C4-2B (cell line): ENCODE measurements at regions not wholly inside any gene's neighbourhood (a gene's known extent, or its start where the extent isn't known, plus 50 kb on each side); places are given as distances from the start of the nearest gene placed in this dataset.

Source experiments
- H3K27ac ChIP-seq: fragments of 450-650 bp; 2 replicates; pipeline ENCODE4 v1.5.1; 2017
- ZFX ChIP-seq: fragments of 450-650 bp; IDR thresholded peaks from 2 replicates; pipeline ENCODE4 v1.6.1; 2017
- TF ChIP-seq, protein P1 (sequence below): fragments of 450-650 bp; conservative IDR thresholded peaks from 2 replicates; pipeline ENCODE4 v1.5.1; 2017; ENCODE audit warnings: mild to moderate bottlenecking

DNA sequence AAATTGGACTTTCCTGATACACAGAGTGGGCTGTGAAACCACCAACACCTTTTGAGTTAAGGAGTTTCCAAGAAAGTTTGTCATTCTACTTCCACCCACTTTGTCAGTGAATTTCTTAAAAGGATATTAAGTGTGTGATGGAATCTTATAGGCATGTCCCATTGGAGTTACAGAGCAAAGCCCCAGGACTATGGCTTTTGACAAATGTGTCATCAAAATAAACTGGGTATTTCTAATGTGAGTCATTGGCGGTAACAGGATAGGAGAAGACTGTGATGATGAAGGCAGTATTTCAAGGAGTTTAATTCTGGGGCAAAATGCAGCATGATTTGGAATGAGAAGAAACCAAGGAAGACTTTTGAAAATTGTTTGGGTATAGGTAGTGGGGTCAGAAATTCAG lies 1013.8 kb upstream of the EEF2KMT start:
- H3K27ac ChIP-seq, result no peak overlapping the region
- no peak for TF ChIP-seq ZFX
- TF ChIP-seq, protein P1, sequence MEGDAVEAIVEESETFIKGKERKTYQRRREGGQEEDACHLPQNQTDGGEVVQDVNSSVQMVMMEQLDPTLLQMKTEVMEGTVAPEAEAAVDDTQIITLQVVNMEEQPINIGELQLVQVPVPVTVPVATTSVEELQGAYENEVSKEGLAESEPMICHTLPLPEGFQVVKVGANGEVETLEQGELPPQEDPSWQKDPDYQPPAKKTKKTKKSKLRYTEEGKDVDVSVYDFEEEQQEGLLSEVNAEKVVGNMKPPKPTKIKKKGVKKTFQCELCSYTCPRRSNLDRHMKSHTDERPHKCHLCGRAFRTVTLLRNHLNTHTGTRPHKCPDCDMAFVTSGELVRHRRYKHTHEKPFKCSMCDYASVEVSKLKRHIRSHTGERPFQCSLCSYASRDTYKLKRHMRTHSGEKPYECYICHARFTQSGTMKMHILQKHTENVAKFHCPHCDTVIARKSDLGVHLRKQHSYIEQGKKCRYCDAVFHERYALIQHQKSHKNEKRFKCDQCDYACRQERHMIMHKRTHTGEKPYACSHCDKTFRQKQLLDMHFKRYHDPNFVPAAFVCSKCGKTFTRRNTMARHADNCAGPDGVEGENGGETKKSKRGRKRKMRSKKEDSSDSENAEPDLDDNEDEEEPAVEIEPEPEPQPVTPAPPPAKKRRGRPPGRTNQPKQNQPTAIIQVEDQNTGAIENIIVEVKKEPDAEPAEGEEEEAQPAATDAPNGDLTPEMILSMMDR, result no peak

DNA sequence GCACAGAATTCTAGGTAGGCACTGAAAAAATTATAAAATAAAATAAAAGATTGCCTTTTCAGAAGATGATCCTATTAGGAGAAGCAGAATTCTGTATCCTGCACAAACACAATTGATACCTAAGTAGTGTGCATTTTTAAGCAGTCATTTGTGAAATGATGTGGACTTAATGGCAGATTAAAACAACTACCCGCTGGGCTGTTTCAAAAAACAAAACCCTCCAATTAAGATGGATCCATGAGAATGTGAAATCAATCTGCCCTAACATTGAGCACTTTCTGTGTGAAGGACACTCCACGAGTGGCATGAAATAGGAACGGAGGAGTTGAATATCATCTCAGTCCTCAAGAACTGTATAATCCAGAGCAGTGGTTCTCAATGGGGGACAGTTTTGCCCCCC lies 1012.8 kb upstream of the EEF2KMT start:
- no peak overlapping the region for H3K27ac ChIP-seq
- TF ChIP-seq, protein P1, result no peak
- TF ChIP-seq ZFX, result no peak

DNA sequence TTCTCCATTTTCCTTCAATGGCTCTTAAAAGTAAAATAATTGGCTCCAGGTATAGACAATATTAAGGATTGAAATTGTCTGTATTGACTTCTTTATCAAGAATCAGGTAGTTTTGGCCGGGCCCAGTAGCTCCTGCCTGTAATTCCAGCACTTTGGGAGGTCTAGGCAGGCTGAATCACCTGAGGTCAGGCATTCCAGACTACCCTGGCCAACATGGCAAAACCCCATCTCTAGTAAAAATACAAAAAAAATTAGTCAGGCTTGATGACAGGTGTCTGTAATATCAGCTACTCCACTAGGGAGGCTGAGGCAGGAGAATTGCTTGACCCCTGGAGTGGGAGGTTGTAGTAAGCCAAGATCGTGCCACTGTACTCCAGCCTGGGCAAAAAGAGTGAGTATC lies 1008.5 kb upstream of the EEF2KMT start:
- TF ChIP-seq, protein P1, result no peak
- no peak for TF ChIP-seq ZFX
- H3K27ac ChIP-seq, result no peak overlapping the region

DNA sequence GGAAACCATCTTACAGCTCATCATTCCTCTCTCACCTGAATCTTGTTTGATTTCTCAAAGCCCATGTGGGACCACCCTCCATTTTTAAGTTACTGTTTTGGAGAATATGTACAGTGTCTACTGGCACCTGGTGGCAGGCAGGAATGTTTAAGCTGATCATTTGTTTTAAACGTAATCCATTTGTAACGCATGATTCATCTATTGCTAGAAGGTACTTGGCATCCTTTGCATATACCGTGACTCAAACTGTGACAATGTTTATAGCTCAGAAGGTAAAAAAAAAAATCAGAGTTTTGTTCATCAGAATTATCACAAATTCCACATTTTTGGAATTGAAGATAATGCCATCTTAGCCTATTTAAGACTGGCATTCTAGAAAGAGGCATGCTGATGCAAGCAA lies 1007.5 kb upstream of the EEF2KMT start:
- TF ChIP-seq, protein P1, result no peak

DNA sequence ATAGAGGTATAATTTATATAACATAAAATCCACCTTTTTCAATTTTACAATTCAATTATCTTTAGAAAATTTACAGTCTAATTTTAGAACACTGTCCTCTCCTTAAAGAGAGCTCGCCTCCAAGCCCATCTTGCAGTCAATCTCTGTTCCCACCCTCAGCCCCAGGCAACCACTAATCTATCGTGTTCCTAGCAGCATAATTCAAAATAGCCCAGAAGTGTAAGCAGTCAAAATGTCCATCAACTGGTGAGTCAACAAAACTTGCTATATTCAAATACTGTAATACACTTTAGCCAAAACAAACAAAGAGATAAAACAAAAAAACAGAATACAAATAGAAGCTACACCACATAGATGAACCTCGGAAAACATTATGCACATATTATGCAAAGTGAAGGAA lies 1006.8 kb upstream of the EEF2KMT start:
- no peak overlapping the region for H3K27ac ChIP-seq
- no peak for TF ChIP-seq ZFX
- TF ChIP-seq, protein P1, result no peak

More for the DNA sequence above, 1007.5 kb upstream of the EEF2KMT start:
- no peak overlapping the region for H3K27ac ChIP-seq

DNA sequence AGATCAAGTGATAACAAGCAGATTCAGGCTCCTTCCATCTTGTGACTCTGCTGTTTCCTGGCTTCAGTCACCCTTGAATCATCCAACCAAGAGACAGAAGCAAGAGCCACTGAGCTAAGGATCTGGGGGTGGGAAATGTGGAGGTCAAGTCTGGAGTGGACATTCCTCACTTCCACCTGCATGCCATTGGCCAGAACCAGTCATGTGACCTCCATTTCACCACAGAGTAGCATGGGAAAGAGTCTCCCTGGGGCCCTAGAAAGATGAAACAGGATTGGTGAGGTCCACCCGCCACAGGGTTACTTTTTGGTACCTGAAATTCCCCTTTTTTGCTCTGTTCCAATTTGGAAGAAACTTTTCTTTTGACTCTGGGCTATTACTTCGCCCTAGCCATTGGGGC lies 1006.0 kb upstream of the EEF2KMT start:
- TF ChIP-seq ZFX, result no peak
- TF ChIP-seq, protein P1, result no peak
- no peak overlapping the region for H3K27ac ChIP-seq

DNA sequence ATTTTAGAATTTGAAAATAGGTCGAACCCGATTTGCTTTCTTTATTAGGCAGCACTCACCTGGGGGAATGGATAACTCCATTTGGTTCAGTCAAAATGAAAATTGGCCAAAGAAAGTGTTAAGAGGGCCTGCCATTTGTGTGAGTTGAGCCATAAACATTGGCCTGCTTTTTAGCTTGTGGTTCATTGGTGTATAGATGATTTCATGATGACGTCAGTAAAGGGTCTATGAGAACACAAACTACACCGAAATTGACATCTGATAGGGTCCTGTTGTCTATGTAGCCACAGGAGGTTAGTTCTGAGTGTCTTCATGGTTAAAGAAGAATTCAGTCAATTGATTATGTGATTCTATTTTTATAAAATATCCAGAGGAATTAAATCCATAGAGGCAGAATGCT lies 1001.5 kb upstream of the EEF2KMT start:
- TF ChIP-seq, protein P1, result no peak
- no peak for TF ChIP-seq ZFX
- H3K27ac ChIP-seq, result no peak overlapping the region
